ENCODE measurements at regions not wholly inside any gene's neighbourhood (a gene's known extent, or its start where the extent isn't known, plus 50 kb on each side); places are given as distances from the start of the nearest gene placed in this dataset.
"Not testable (repeated sequence)": the region's sequence is repeated elsewhere in the genome, so short reads cannot be mapped to it uniquely, and the experiment has no call there.

DNA sequence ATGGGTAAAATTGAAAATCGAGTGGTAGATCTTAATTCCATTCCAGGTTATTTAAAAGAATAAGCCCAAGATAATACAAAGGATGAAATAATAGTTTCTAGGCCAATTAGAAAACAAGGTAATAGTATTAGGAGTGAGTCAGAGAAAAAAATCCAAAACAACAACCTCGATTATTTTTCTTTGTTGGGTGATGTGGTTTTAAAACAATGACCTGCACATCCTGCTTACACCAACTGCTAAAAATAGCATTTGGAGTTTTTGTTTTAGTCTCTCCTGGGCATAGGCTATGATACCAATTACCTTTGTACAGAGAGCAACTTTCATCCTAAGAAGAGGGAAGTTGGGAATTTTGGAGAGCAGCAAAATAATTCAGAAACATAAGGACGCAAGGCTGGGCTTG lies 101.7 kb upstream of the MYO10 start:
- DNase-seq (ENCODE audit: low spot score): no peak

DNA sequence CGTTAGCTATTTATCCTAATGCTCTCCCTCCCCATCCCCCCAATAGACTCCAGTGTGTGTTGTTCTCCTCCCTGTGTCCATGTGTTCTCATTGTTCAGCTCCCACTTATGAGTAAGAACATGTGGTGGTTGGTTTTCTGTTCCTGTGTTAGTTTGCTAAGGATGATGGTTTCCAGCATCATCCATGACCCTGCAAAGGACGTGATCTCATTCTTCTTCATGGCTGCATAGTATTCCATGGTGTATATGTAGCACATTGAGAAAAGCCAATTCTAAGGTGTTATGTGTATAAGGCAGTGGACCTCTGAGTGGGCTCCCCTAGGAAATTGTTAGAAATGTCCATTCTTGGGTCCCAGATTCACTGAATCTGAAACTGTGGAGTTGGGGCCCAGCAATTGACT lies 103.1 kb upstream of the MYO10 start:
- DNase-seq (ENCODE audit: low spot score): no peak

DNA sequence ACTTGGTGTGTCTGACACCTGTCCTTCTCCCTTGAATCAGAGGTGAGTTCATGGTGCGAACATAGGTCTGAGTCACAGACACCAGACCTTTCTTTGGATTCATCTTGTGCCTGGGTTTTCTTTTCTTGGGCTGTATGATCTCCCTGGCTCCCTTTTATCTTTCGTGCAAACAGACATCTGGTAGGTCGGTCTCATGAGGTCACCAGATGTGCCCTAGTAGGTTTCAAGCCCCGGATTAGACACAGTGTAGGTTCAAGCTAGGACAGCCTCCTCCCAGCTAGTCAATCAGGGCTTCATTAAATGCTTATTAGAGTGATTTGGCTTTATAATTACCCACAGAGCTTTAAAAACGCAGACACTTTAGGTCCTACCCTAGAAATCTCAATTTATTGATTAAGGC lies 106.0 kb upstream of the MYO10 start:
- DNase-seq (ENCODE audit: low spot score): no peak

DNA sequence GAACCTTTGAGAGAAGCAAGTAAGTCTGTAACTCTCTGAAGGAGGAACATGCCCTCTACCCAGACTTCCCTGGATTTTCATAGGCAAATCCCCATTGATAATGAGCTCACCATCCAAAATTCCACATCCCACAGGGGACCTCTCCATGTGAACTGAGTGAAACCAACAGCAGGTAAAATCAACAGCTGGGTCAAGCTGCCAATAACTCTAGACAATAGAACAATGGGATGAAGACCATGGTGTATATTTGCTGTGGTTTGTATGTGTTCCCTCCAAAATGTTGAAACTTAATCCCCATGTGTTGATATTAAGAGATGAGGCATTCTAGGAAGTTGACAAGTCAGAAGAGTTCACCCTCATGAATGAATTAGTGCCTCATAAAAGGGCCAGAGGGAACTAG lies 110.2 kb upstream of the MYO10 start:
- no peak for DNase-seq (ENCODE audit: low spot score)

DNA sequence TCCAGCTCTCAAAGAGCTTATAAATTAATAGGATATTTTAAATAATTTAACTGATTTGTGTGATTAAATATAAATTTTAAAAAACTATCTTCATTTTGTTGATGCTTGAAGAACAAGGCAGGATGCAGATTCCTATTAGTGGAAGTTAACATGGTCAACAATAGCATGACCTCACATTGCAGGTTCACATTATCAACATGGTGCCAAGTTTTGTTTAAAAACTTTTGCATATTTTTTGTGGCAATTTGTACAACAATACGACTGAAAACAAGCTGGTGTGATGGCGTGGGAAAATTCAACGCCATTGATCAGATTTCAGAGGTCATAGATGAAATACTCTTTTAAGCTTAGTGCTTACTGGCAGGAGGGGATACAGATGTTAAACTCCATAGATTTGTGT lies 114.1 kb upstream of the MYO10 start:
- DNase-seq (ENCODE audit: low spot score): no peak

DNA sequence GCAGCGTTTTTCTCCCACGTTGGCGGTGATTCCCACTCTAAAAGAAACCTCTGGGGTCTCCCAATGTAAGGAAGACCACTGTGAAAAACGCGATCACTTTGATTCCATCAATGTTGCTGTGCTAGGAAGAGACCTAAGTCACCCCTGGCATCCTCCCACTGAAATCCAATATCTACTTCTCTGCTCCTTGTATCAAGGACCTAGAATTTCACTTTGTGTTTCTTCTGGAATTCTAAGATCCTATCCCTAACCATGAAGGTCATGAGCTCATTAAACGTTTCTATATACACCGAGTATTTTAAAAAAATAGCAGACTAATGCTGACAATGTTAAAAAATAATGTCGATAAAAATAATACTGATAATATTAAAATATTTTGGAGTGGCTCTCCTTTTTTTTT lies 118.8 kb upstream of the MYO10 start:
- no peak for DNase-seq (ENCODE audit: low spot score)

DNA sequence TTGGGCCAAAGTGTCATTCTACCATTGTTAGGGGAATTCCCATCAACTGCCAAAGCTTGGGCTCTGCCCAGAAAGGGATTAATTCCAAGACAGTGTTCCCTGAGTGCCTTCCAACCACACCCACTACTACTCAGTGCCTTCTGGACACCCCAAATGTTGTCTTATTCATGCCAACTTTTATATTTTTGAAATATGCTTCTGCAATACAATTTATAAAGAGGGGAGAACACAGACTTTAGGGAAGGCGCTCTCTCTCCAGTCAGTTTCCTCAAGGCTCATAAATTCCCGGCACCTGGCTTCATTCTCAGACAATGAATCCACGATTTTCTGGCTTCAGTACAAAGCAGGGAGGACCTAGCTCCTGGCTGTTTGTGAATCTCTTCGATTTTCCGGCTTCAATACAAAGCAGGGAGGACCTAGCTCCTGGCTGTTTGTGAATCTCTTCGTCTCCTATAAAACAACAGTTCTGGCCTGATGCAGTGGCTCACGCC lies 120.1 kb upstream of the MYO10 start:
- DNase-seq (ENCODE audit: low spot score): peak; percentile 40

DNA sequence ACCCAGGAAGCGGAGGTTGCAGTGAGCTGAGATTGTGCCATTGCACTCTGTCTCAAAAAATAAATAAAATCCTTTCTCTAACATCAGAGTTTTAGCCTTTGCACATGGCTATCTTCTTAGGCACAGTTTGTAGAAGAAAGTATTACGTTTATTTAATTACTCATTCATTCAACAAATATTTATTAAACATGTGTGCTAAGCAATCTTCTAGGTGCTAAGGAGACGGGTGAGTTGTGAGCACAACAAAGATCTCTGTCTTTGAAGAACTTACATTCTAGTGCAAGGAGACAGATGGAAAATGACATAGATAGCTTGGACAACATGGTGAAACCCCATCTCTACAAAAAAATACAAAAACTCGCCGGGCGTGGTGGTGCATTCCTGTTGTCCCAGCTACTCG lies 122.3 kb upstream of the MYO10 start:
- no peak for DNase-seq (ENCODE audit: low spot score)

DNA sequence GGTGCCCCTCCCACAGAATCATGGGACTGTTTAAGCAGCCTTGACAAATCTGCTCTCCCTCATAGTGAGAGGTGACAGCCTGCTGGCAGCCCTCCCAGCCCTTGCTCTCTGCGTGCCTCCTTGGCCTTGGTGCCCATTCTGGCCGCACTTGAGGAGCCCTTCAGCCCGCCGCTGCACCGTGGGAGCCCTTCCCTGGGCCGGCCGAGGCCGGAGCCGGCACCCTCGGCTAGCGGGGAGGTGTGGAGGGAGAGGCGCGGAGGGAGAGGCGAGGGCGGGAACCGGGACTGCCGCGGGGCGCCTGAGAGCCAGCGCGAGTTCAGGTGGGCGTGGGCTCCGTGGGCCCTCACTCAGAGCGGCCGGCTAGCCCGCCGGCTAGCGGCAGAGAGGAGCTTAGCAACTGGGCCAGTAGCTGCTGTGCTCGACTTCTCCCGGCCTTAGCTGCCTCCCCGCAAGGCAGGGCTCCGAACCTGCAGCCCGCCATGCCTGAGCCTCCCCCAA lies 125.9 kb upstream of the MYO10 start:
- no peak for DNase-seq (ENCODE audit: low spot score)

DNA sequence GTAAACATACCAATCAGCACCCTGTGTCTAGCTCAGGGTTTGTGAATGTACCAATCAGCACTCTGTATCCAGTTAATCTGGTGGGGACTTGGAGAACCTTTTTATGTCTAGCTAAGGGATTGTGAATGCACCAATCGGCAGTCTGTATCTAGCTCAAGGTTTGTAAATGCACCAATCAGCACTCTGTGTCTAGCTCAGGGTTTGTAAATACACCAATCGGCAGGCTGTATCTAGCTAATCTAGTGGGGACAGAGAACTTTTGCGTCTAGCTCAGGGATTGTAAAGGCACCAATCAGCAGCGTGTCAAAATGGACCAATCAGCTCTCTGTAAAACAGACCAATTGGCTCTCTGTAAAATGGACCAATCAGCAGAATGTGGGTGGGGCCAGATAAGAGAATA lies 126.7 kb upstream of the MYO10 start:
- not testable (repeated sequence) for DNase-seq (ENCODE audit: low spot score)

DNA sequence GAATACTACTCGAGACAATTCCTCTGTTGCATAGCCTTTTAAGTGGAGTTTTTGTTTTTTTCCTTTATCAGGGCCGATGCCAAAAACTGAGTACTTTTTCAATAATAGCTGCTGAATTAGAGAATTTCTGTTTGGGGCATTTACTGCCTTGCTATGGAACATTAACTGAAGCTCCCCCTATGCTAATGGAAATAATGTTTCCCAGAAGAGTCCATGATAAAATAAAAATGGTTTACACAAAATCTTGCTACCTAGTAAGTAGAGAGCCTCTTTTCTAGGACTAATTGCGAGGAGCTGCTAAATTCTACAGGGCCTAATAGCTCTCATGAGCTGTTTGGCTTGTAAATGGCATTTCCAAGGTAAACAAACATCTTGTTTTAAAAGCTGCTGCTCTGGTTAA lies 128.2 kb upstream of the MYO10 start:
- no peak for DNase-seq (ENCODE audit: low spot score)

DNA sequence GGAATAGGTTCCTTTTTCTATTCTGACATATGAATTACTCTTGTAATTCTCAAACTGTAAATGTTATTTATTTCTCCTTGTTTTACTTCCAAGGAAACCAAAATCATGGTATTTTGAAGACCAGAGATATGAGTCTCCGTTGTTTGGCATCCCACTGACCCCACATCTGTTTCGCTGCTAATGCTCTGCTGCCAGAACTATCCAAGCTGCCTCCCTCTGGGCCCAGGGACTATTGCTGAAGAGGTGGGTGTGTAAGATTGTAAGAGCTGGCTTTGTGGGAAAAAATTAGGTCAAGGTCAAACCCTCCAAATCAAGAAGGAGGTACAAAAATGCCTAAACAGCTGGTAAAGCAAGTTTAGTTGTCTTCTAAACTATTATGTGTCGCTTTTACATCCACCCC lies 129.4 kb upstream of the MYO10 start:
- DNase-seq (ENCODE audit: low spot score): no peak

DNA sequence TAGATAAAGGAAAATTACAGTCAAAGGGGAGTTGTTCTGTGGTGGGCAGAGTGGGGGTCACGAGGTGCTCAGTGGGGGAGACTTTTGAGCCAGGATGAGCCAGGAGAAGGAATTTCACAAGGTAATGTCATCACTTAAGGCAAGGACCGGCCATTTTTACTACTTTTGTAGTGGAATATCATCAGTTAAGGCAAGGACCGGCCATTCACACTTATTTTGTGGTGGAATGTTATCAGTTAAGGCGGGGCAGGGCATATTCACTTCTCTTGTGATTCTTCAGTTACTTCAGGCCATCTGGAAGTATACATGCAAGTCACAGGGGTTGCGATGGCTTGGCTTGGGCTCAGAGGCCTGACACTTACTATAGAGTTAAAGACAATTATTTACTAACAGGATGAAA lies 129.9 kb upstream of the MYO10 start:
- not testable (repeated sequence) for DNase-seq (ENCODE audit: low spot score)

DNA sequence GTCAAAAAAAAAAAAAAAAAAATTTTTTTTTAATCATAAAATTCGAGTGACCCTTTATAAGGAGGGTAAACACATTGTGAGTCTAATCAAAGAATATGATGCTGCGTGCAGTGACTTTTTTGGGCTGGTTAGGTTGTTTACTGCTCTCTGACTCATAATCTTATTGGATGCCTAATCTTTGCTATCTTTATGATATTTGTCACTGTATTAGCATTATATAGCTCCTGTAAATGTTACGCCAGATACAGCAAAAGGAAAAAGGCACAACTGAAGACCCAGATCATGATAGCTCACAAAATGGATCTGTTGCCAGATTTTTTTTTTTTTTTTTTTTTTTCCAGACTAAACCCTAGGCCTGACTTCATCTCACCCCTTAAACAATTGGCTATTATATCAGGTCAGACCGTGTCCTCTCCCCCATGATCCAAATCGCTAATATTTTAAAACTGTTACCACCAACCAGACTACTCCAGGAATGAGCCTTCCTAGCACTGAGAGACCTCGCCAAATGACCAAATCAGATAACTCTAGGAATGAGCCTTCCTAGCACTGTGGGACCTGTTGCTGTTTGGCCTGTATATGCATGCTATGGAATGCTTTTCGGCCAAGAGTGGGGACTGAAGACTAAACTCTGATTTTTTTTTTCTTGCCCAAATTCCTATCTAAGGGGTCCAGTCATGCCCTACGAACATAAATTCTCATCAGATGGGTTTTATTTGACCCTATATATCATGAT lies 131.7 kb upstream of the MYO10 start:
- DNase-seq (ENCODE audit: low spot score): no peak

DNA sequence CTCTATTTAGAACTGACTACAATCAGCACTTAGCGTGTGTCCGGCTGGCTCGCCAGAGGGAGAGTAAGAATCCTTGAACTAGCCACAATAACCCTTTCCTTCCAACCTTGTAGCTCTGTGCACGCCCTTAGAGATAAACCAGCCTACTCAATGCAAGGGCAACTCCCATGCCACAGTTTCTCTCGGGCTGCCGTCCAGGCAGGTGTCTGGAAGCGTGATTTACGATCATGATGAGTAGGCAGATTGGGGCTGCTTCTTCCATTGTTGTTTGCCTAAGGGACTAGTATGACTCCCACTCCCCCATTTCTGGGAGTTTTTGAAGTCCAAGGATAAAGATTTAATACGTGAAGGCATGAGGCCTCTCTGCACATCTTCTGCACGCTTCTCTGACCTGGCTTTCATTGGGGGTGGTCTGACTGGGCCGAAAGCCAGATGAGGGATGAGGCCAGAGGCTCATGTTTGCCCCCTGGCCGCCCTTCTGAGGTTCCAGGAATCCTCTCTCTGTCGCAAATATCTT lies 134.0 kb upstream of the MYO10 start:
- DNase-seq (ENCODE audit: low spot score): no peak

DNA sequence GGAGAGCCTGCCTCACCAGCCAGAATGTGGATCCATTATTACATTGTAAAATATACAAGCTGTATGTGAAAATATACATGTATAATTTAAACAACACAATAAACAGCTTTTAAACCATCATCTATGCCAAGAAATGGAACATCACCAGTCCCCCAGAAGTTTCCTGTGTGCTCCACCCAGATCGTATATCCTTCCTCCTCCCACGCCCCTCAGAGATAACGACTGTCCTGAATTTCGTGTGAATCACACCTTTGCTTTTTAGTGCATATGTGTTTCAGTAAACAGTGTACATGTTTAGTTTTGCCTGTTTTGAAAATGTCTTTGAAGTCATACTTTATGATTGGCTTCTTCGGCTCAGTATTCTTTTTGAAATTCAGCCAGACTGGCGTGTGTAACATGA lies 134.6 kb upstream of the MYO10 start:
- DNase-seq (ENCODE audit: low spot score): no peak

DNA sequence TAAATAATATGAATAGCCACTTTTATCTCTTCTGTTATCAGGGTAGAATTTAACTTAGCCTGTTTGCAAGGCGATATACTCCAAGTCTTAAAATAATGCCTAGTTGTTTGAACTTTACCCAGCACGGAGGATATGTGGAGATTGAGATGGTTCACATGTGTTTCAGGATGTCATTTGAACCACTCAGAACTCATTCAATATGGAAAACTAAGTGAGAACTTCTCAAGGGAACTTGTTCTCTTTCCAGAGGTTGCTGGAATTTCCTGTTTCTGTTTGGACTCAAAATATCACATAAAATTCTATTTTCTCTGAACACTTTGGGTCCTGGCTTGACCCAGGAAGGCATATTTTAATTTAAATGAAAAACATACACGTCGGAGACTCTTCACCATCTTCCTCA lies 139.1 kb upstream of the MYO10 start:
- DNase-seq (ENCODE audit: low spot score): no peak

DNA sequence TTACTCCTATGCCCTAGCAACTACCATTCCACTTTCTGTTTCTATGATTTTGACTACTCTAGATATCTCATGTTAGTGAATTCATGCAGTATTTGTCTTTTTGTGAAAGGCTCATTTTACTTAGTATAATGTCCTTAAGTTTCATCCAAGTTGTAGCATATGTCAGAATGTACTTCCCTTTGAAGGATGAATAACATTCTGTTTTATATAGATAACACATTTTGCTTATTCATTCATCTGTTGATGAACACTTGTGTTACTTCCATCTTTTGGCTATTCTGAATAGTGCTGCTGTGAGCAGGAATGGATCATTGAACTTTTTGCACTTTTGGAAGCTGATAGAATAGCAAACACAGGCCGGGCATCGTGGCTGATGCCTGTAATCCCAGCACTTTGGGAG lies 140.2 kb upstream of the MYO10 start:
- DNase-seq (ENCODE audit: low spot score): no peak

DNA sequence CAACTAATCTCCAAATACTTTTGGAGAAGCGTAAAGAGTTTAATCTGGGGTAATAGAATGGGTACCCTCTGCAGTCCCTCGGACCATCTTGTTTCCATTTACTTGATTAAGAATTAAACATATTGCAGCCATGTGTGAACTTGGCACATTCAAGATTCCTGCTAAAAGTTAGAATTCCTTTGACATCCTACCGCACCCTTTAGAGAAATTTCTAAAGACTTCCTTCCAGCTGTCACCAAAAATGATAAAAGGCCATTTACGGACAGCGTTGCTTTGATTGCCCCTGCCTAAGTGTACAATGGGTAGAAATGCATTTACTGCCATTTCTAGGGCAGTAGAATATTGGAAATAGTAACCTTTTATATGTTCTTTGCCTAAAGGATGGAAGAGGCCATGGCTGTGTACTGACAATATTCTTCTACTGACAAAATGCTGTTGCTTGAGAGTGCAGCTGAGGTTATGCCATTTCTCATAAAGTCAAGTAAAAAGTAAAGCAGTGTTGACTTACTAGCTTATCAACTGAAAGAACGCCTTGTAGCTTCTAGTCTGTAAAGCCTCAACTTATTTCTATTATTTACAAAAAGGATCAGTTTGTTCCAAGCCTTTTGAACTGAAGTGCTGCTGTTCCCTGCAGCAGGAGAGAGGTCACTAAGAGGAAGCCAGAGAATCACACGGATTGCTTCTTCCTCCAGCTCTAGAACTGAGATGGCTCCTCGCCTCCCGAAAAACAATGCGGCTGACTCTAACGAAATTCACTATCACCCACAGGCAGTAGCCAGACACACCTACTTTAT lies 139.8 kb upstream of the BASP1 start:
- no peak for DNase-seq (ENCODE audit: low spot score)

DNA sequence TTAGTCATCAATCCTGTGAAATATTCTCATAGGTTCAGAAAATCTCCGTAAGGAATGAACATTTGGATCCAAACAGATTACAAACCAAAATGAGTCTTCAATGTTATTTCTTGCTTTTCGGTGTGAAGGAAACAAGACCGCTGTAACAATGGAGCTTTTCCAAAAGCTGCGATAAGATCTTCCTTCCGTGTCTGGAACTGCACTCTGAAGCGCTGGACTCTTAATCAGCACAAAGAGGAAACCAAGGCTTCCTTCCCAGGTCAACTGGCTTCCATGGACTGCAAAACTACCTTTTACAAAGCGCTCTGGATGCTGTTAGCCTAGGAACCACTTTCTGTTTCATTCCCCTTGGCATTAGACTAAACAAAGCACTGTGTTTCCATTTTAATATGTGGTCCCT lies 137.9 kb upstream of the BASP1 start:
- DNase-seq (ENCODE audit: low spot score): no peak

DNA sequence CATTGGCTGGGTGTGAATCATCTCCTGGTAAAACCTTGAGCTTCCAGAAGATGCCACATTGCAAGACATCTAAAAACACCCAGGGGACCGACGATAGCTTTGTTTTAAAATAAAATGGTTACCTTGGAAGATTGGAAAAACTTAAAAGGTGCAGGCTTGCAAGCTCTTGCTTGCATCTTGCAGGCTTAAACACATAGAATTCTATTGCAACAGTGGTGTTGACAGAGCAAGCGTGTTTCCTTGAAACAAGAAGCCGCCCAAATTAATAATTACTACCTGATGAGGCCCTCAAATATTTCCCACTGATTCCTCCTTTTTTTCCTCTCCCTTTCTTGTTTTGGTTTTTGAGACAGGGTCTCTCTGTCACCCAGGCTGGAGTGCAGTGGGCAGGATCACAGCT lies 137.1 kb upstream of the BASP1 start:
- no peak for DNase-seq (ENCODE audit: low spot score)

DNA sequence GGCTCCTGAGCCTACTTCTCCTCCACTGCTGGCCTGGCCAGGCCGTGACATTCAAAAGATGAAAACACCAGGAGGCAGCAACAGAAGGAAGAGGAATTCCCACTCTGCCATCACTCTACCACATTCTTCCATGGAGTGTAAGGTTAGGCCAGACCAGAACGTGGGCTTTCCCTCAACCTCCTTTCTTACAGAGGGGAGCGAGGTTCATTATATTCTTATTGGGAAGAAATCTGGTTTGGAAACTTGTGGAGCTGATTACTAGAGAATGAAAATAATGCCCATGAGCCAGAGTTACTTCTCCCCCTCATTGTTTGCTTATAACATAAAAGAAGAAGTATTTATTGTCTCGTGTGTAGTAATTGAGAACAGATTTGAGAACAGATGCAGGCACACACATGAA lies 136.3 kb upstream of the BASP1 start:
- DNase-seq (ENCODE audit: low spot score): no peak

DNA sequence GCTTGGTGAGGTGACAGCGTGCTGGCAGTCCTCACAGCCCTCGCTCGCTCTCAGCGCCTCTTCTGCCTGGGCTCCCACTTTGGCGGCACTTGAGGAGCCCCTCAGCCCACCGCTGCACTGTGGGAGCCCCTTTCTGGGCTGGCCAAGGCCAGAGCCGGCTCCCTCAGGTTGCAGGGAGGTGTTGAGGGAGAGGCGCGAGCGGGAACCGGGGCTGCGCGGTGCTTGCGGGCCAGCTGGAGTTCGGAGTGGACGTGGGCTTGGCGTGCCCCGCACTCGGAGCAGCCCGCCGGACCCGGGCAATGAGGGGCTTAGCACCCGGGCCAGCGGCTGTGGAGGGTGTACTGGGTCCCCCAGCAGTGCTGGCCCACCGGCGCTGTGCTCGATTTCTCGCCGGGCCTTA lies 134.2 kb upstream of the BASP1 start:
- DNase-seq (ENCODE audit: low spot score): not testable (repeated sequence)
